ENCODE measurements at regions not wholly inside any gene's neighbourhood (a gene's known extent, or its start where the extent isn't known, plus 50 kb on each side); places are given as distances from the start of the nearest gene placed in this dataset.

DNA sequence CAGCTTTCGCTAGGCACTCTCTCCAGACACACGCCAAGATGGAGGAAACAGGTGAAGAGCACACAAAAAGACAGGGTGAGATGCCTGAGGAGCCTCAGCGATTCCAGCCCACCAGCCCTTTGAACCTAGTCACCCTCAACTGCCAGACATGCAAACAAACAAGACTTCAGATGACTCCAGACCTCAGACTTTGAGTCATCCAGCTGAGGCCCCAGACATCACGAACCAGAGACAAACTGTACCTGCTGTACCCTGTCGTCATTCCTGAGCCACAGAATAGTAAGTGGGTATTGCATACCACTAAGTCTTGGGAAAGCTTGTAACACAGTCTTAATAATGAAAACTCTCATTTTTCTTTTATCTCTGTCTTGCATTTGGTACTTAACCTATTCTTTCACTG, 126.6 kb upstream of the LSM8 start:
- FAIRE-seq = peak; percentile 23
- no peaks in the 10 kb centered on the region for H3K4me1 ChIP-seq (ENCODE audit: control insufficient read depth, extremely low read depth, insufficient read depth, low read length)
- no peaks in the 10 kb centered on the region for H3K9me3 ChIP-seq (ENCODE audit: control insufficient read depth, low read depth, low read length)
- H3K27ac ChIP-seq (ENCODE audit: control insufficient read depth, insufficient read depth, low read length) = no peak overlapping the region
- H3K4me2 ChIP-seq (ENCODE audit: control insufficient read depth, extremely low read depth, insufficient read depth, low read depth, low read length) = no peak overlapping the region
- no peak for TF ChIP-seq EZH2 (IDR thresholded peaks at IDR 0.05; ENCODE audit: low read length)
- TF ChIP-seq CTCF (optimal IDR thresholded peaks at IDR 0.05 in 1 of 3, IDR thresholded peaks at IDR 0.05 in 1 of 3, conservative IDR thresholded peaks at IDR 0.05 in 1 of 3; ENCODE audit: extremely low read depth in 1 of 3, insufficient read depth in 2 of 3, low read length in 3 of 3) = no peak
- H4K20me1 ChIP-seq (ENCODE audit: control insufficient read depth, extremely low read depth, insufficient read depth, low read length) = no peaks in the 10 kb centered on the region
- H3K4me3 ChIP-seq (ENCODE audit: control insufficient read depth in 2 of 3, extremely low read depth in 1 of 3, insufficient read depth in 2 of 3, low read depth in 1 of 3, low read length in 3 of 3) = no peak overlapping the region
- dilution Hi-C loops (cut with MboI; ENCODE audit: extremely low pct_ligation_motif_present, low sequenced_read_pairs) = no loop called here
- H3K79me2 ChIP-seq (ENCODE audit: control insufficient read depth, insufficient read depth, low read length) = no peaks in the 10 kb centered on the region
- H3K27me3 ChIP-seq (ENCODE audit: control insufficient read depth, extremely low read depth, insufficient read depth, low read length) = no peaks in the 10 kb centered on the region
- no peaks in the 10 kb centered on the region for H3K36me3 ChIP-seq (ENCODE audit: control insufficient read depth in 2 of 2, extremely low read depth in 1 of 2, insufficient read depth in 2 of 2, low read length in 2 of 2)
- H3K9me1 ChIP-seq (ENCODE audit: control insufficient read depth, extremely low read depth, insufficient read depth, low read length) = no peaks in the 10 kb centered on the region
- DNase-seq (ENCODE audit: low read depth, low spot score) = no peak
- no peak overlapping the region for H2AFZ ChIP-seq (ENCODE audit: control insufficient read depth, low read length)
- H3K9ac ChIP-seq (ENCODE audit: control insufficient read depth, extremely low read depth, insufficient read depth, low read length) = no peak overlapping the region

GRCh38 chr7:118059209-118059608, 124.8 kb upstream of the LSM8 start:
- H3K4me3 ChIP-seq (ENCODE audit: control insufficient read depth in 2 of 3, extremely low read depth in 1 of 3, insufficient read depth in 2 of 3, low read depth in 1 of 3, low read length in 3 of 3) = no peak overlapping the region
- no peak for FAIRE-seq
- H3K27me3 ChIP-seq (ENCODE audit: control insufficient read depth, extremely low read depth, insufficient read depth, low read length) = no peaks in the 10 kb centered on the region
- TF ChIP-seq EZH2 (IDR thresholded peaks at IDR 0.05; ENCODE audit: low read length) (no peak), CTCF (optimal IDR thresholded peaks at IDR 0.05 in 1 of 3, IDR thresholded peaks at IDR 0.05 in 1 of 3, conservative IDR thresholded peaks at IDR 0.05 in 1 of 3; ENCODE audit: extremely low read depth in 1 of 3, insufficient read depth in 2 of 3, low read length in 3 of 3) (no peak)
- no peak overlapping the region for H3K27ac ChIP-seq (ENCODE audit: control insufficient read depth, insufficient read depth, low read length)
- no peaks in the 10 kb centered on the region for H3K36me3 ChIP-seq (ENCODE audit: control insufficient read depth in 2 of 2, extremely low read depth in 1 of 2, insufficient read depth in 2 of 2, low read length in 2 of 2)
- H3K79me2 ChIP-seq (ENCODE audit: control insufficient read depth, insufficient read depth, low read length) = no peaks in the 10 kb centered on the region
- H3K9me1 ChIP-seq (ENCODE audit: control insufficient read depth, extremely low read depth, insufficient read depth, low read length) = no peaks in the 10 kb centered on the region
- no peak overlapping the region for H3K9ac ChIP-seq (ENCODE audit: control insufficient read depth, extremely low read depth, insufficient read depth, low read length)
- H4K20me1 ChIP-seq (ENCODE audit: control insufficient read depth, extremely low read depth, insufficient read depth, low read length) = no peaks in the 10 kb centered on the region
- no peak overlapping the region for H2AFZ ChIP-seq (ENCODE audit: control insufficient read depth, low read length)
- DNase-seq (ENCODE audit: low read depth, low spot score) = no peak
- H3K9me3 ChIP-seq (ENCODE audit: control insufficient read depth, low read depth, low read length) = no peaks in the 10 kb centered on the region
- dilution Hi-C loops (cut with MboI; ENCODE audit: extremely low pct_ligation_motif_present, low sequenced_read_pairs) = no loop called here
- H3K4me2 ChIP-seq (ENCODE audit: control insufficient read depth, extremely low read depth, insufficient read depth, low read depth, low read length) = no peak overlapping the region
- H3K4me1 ChIP-seq (ENCODE audit: control insufficient read depth, extremely low read depth, insufficient read depth, low read length) = no peaks in the 10 kb centered on the region

Data from keratinocyte (primary cell).